Subcutaneous abdominal adipose tissue (tissue), 5 donors: ENCODE measurements at regions not wholly inside any gene's neighbourhood (a gene's known extent, or its start where the extent isn't known, plus 50 kb on each side); places are given as distances from the start of the nearest gene placed in this dataset.

Experiments
- H3K27ac ChIP-seq: one replicate; pipeline ENCODE4 v1.7.0; 2013; ENCODE audit warnings: low read depth, mild to moderate bottlenecking, inconsistent platforms, low read length, moderate library complexity
- H3K27me3 ChIP-seq, 5 donors: one replicate each; pipeline ENCODE4 v1.7.0; 2013; ENCODE audit warnings: low read length in 5 of 5, inconsistent platforms in 1 of 5; ENCODE audit not compliant: control insufficient read depth in 5 of 5, insufficient read depth in 4 of 5
- H3K36me3 ChIP-seq, 5 donors: one replicate each; pipeline ENCODE4 v1.7.0; 2013; ENCODE audit warnings: low read length in 5 of 5; ENCODE audit not compliant: control insufficient read depth in 5 of 5, insufficient read depth in 5 of 5
- H3K4me1 ChIP-seq, 5 donors: one replicate each; pipeline ENCODE4 v1.7.0; 2013; ENCODE audit warnings: low read length in 5 of 5, mild to moderate bottlenecking in 3 of 5, moderate library complexity in 1 of 5; ENCODE audit not compliant: control insufficient read depth in 5 of 5, insufficient read depth in 5 of 5
- H3K4me3 ChIP-seq, 5 donors: one replicate each; pipeline ENCODE4 v1.7.0; 2013; ENCODE audit warnings: low read length in 5 of 5, low read depth in 1 of 5
- H3K9ac ChIP-seq, 5 donors: one replicate each; pipeline ENCODE4 v1.7.0; 2013; ENCODE audit warnings: low read length in 5 of 5, mild to moderate bottlenecking in 4 of 5, moderate library complexity in 3 of 5
- H3K9me3 ChIP-seq, 5 donors: one replicate each; pipeline ENCODE4 v1.7.0; 2013; ENCODE audit warnings: low read length in 5 of 5; ENCODE audit not compliant: control insufficient read depth in 5 of 5
- donor health status: healthy.
- donor health status: healthy.
- donor health status: healthy.
- donor health status: healthy.
- donor health status: healthy.

DNA sequence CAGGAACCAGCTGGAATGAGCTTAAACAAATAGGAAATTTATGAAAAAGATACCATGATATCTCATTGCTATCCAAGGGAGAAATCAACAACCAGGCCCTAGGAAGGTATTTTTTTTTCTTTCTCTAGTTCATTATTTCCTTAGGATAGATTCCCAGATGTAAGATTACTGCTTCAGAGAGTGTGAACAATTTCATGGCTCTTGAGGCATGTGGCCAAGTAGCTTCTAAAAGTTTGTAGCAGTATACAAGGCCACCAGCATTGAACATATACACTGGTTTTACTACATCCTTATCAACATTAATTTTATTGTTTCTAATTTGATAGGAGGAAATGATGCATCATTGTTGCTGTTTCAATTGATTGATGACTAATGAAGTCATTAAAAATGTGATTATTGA is 201.2 kb downstream of the SREK1 start:
- Histone ChIP-seq H3K9ac (no peak overlapping the region), H3K4me1 (peaks cover 0 to 7% (median 0%) of the 10 kb centered on the region in 5 donors), H3K9me3 (no peaks in the 10 kb centered on the region)

GRCh38 chr5:66346869-66347268 is 202.8 kb downstream of the SREK1 start:
- Histone ChIP-seq H3K27me3 (no peaks in the 10 kb centered on the region), H3K27ac (no peak overlapping the region), H3K4me1 (peaks cover 0 to 7% (median 0%) of the 10 kb centered on the region in 5 donors), H3K9me3 (no peaks in the 10 kb centered on the region), H3K4me3 (no peak overlapping the region), H3K36me3 (no peaks in the 10 kb centered on the region), H3K9ac (no peak overlapping the region)

More for the DNA sequence above, 201.2 kb downstream of the SREK1 start:
- Histone ChIP-seq H3K27me3 (no peaks in the 10 kb centered on the region), H3K36me3 (no peaks in the 10 kb centered on the region), H3K27ac (no peak overlapping the region), H3K4me3 (no peak overlapping the region)

- Histone ChIP-seq H3K9me3 (no peaks in the 10 kb centered on the region), H3K9ac (no peak overlapping the region), H3K27ac (no peak overlapping the region), H3K4me3 (no peak overlapping the region), H3K27me3 (no peaks in the 10 kb centered on the region), H3K4me1 (peaks cover 0 to 7% (median 0%) of the 10 kb centered on the region in 5 donors), H3K36me3 (no peaks in the 10 kb centered on the region)
Observed at GRCh38 chr5:66348387-66349125, 204.5 kb downstream of the SREK1 start.

DNA sequence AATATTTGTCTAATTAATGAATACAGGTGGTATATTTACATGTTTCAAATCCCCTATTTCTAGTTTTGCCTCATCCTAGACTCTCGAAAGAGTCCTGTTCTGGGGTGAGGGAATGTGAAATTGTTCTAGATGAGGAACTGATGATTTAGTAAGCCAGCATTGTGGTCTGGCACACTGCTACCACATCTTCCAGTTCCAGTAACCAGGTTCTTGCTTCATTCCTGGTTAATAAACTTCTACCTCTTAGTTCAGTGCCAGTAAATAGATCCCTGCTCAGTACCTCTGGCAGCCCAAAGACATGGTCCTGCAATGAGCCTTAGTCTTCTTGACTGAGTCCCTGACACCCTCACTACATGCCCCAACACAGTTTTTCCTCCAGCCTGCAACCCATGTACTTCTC is 207.7 kb downstream of the SREK1 start:
- Histone ChIP-seq H3K27ac (no peak overlapping the region), H3K4me1 (peaks cover 0 to 7% (median 0%) of the 10 kb centered on the region in 5 donors), H3K36me3 (no peaks in the 10 kb centered on the region), H3K9ac (no peak overlapping the region), H3K4me3 (no peak overlapping the region), H3K9me3 (no peaks in the 10 kb centered on the region), H3K27me3 (peaks cover 0 to 3% (median 0%) of the 10 kb centered on the region in 5 donors)

GRCh38 chr5:66353186-66353585 is 209.1 kb downstream of the SREK1 start:
- peaks cover 0 to 3% (median 0%) of the 10 kb centered on the region in 5 donors for H3K27me3 ChIP-seq
- no peaks in the 10 kb centered on the region for H3K9me3 ChIP-seq
- H3K9ac ChIP-seq: no peak overlapping the region
- no peak overlapping the region for H3K27ac ChIP-seq
- H3K4me1 ChIP-seq: peaks cover 0 to 7% (median 0%) of the 10 kb centered on the region in 5 donors
- H3K36me3 ChIP-seq: no peaks in the 10 kb centered on the region
- no peak overlapping the region for H3K4me3 ChIP-seq

- H3K9me3 ChIP-seq: no peaks in the 10 kb centered on the region
- H3K36me3 ChIP-seq: no peaks in the 10 kb centered on the region
- H3K4me3 ChIP-seq: no peak overlapping the region
- H3K27ac ChIP-seq: no peak overlapping the region
- H3K4me1 ChIP-seq: no peaks in the 10 kb centered on the region
- peaks cover 0 to 3% (median 0%) of the 10 kb centered on the region in 5 donors for H3K27me3 ChIP-seq
- H3K9ac ChIP-seq: no peak overlapping the region
Observed at GRCh38 chr5:66354422-66354821, 210.3 kb downstream of the SREK1 start.

- Histone ChIP-seq H3K9me3 (no peaks in the 10 kb centered on the region), H3K4me1 (no peaks in the 10 kb centered on the region), H3K36me3 (no peaks in the 10 kb centered on the region), H3K27me3 (peaks cover 0 to 3% (median 0%) of the 10 kb centered on the region in 5 donors), H3K9ac (no peak overlapping the region), H3K27ac (no peak overlapping the region), H3K4me3 (no peak overlapping the region)
Observed at GRCh38 chr5:66356011-66356565, 212.0 kb downstream of the SREK1 start.

GRCh38 chr5:66358741-66359140 is 214.6 kb downstream of the SREK1 start:
- no peaks in the 10 kb centered on the region for H3K4me1 ChIP-seq
- no peak overlapping the region for H3K4me3 ChIP-seq
- H3K27me3 ChIP-seq: peaks cover 0 to 3% (median 0%) of the 10 kb centered on the region in 5 donors
- H3K9me3 ChIP-seq: no peaks in the 10 kb centered on the region
- H3K27ac ChIP-seq: no peak overlapping the region
- no peaks in the 10 kb centered on the region for H3K36me3 ChIP-seq
- H3K9ac ChIP-seq: no peak overlapping the region

DNA sequence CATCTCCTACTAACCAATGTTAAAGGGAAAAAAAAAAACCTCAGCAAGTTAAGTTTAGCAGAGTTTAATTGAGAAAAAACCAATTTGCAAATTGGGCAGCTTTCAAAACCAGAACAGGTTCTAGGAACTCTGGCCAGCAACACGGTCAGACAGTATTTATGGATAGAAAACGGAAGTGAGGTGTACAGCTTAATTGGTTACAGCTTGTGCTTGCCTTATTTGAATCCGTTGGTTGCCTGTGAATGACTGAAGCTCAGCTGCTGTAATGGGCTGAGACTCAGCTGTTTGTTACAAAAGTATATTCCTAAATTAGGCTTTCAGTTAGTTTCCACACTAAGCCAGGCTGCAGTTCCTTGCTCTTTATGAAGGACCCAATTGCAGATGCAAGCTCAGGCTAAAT is 217.0 kb downstream of the SREK1 start:
- H3K4me1 ChIP-seq: no peaks in the 10 kb centered on the region
- H3K27me3 ChIP-seq: peaks cover 0 to 3% (median 0%) of the 10 kb centered on the region in 5 donors
- no peak overlapping the region for H3K4me3 ChIP-seq
- H3K27ac ChIP-seq: no peak overlapping the region
- H3K9ac ChIP-seq: no peak overlapping the region
- no peaks in the 10 kb centered on the region for H3K36me3 ChIP-seq
- no peaks in the 10 kb centered on the region for H3K9me3 ChIP-seq

DNA sequence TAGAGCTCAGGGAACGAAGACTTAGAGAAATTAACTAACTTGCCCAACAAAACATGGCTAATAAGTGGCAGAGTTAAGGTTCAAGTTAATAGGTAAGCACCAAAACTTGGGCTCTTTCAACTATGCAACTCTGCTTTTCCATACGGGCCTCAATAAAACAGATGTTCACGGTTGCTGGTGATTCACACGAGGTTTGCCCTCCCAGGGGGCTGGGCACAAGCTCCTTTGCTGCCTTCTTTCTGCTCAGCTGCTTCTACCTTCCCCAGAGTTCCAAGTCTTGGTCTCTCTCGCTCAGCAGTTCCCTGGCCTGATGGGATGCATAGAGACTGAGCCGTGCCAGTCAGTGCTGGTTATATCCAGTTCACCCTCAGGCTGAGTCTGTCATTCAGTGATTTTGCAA is 217.9 kb downstream of the SREK1 start:
- Histone ChIP-seq H3K9me3 (no peaks in the 10 kb centered on the region), H3K9ac (no peak overlapping the region), H3K4me3 (no peak overlapping the region), H3K27ac (no peak overlapping the region), H3K36me3 (no peaks in the 10 kb centered on the region), H3K27me3 (peaks cover 0 to 3% (median 0%) of the 10 kb centered on the region in 5 donors), H3K4me1 (no peaks in the 10 kb centered on the region)
